ENCODE measurements at regions not wholly inside any gene's neighbourhood (a gene's known extent, or its start where the extent isn't known, plus 50 kb on each side); places are given as distances from the start of the nearest gene placed in this dataset.

- H3K9ac ChIP-seq (ENCODE audit: low read length), result no peak overlapping the region
- TF ChIP-seq FOSL1 (IDR thresholded peaks at IDR 0.05; ENCODE audit: low read depth) (no peak), POLR2A (IDR thresholded peaks at IDR 0.05; ENCODE audit: borderline replicate concordance, extremely low read depth, insufficient read depth, insufficient read length) (no peak), SIN3A (IDR thresholded peaks at IDR 0.05; ENCODE audit: low read depth) (no peak), ZBTB33 (IDR thresholded peaks at IDR 0.05; ENCODE audit: extremely low read depth, insufficient replicate concordance, low read length) (no peak), YY1 (IDR thresholded peaks at IDR 0.05; ENCODE audit: extremely low read depth, insufficient replicate concordance, low read depth, low read length) (no peak), EZH2 (IDR thresholded peaks at IDR 0.05) (no peak), EGR1 (IDR thresholded peaks at IDR 0.05; ENCODE audit: low read depth) (no peak), TCF7L2 (IDR thresholded peaks at IDR 0.05; ENCODE audit: borderline replicate concordance, extremely low read depth, insufficient read depth, insufficient read length) (no peak), EZH2phosphoT487 (IDR thresholded peaks at IDR 0.05; ENCODE audit: borderline replicate concordance) (no peak), RAD21 (IDR thresholded peaks at IDR 0.05; ENCODE audit: low read depth) (no peak), ELF1 (IDR thresholded peaks at IDR 0.05; ENCODE audit: borderline replicate concordance, low read depth) (no peak), CEBPB (IDR thresholded peaks at IDR 0.05; ENCODE audit: low read depth) (no peak), ZFX (IDR thresholded peaks at IDR 0.05) (no peak)
- TF ChIP-seq, protein P1, sequence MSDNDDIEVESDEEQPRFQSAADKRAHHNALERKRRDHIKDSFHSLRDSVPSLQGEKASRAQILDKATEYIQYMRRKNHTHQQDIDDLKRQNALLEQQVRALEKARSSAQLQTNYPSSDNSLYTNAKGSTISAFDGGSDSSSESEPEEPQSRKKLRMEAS (IDR thresholded peaks at IDR 0.05), result no peak
- TF ChIP-seq, protein P2, sequence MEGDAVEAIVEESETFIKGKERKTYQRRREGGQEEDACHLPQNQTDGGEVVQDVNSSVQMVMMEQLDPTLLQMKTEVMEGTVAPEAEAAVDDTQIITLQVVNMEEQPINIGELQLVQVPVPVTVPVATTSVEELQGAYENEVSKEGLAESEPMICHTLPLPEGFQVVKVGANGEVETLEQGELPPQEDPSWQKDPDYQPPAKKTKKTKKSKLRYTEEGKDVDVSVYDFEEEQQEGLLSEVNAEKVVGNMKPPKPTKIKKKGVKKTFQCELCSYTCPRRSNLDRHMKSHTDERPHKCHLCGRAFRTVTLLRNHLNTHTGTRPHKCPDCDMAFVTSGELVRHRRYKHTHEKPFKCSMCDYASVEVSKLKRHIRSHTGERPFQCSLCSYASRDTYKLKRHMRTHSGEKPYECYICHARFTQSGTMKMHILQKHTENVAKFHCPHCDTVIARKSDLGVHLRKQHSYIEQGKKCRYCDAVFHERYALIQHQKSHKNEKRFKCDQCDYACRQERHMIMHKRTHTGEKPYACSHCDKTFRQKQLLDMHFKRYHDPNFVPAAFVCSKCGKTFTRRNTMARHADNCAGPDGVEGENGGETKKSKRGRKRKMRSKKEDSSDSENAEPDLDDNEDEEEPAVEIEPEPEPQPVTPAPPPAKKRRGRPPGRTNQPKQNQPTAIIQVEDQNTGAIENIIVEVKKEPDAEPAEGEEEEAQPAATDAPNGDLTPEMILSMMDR (IDR thresholded peaks at IDR 0.05 in 2 of 3, conservative IDR thresholded peaks at IDR 0.05 in 1 of 3; ENCODE audit: borderline replicate concordance in 1 of 3, insufficient read depth in 1 of 3, low read depth in 2 of 3, low read length in 2 of 3), result no peak
- TF ChIP-seq, protein P3, sequence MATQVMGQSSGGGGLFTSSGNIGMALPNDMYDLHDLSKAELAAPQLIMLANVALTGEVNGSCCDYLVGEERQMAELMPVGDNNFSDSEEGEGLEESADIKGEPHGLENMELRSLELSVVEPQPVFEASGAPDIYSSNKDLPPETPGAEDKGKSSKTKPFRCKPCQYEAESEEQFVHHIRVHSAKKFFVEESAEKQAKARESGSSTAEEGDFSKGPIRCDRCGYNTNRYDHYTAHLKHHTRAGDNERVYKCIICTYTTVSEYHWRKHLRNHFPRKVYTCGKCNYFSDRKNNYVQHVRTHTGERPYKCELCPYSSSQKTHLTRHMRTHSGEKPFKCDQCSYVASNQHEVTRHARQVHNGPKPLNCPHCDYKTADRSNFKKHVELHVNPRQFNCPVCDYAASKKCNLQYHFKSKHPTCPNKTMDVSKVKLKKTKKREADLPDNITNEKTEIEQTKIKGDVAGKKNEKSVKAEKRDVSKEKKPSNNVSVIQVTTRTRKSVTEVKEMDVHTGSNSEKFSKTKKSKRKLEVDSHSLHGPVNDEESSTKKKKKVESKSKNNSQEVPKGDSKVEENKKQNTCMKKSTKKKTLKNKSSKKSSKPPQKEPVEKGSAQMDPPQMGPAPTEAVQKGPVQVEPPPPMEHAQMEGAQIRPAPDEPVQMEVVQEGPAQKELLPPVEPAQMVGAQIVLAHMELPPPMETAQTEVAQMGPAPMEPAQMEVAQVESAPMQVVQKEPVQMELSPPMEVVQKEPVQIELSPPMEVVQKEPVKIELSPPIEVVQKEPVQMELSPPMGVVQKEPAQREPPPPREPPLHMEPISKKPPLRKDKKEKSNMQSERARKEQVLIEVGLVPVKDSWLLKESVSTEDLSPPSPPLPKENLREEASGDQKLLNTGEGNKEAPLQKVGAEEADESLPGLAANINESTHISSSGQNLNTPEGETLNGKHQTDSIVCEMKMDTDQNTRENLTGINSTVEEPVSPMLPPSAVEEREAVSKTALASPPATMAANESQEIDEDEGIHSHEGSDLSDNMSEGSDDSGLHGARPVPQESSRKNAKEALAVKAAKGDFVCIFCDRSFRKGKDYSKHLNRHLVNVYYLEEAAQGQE (IDR thresholded peaks at IDR 0.05; ENCODE audit: low read depth), result no peak
- no peaks in the 10 kb centered on the region for H3K36me3 ChIP-seq (ENCODE audit: control insufficient read depth in 1 of 2, insufficient read depth in 2 of 2, low read length in 2 of 2)
- no peaks in the 10 kb centered on the region for H4K20me1 ChIP-seq (ENCODE audit: insufficient read depth)
- no peaks in the 10 kb centered on the region for H3K4me1 ChIP-seq (ENCODE audit: control insufficient read depth in 1 of 2, insufficient read depth in 2 of 2, low read length in 2 of 2)
- no peak for DNase-seq (ENCODE audit: low read depth, low spot score)
- H3K9me3 ChIP-seq (ENCODE audit: control insufficient read depth in 1 of 2, insufficient read depth in 1 of 2, low read depth in 1 of 2, low read length in 2 of 2), result no peaks in the 10 kb centered on the region
- ATAC-seq, result no peak
- no peak overlapping the region for H3K4me2 ChIP-seq (ENCODE audit: low read length)
- no peak overlapping the region for H3K27ac ChIP-seq (ENCODE audit: low read depth, low read length)
- CTCF ChIA-PET, result no interaction called here
- no peak overlapping the region for H2AFZ ChIP-seq (ENCODE audit: low read depth, low read length, poor library complexity, severe bottlenecking)
- no TSS peak for BruUV-seq (replicated peaks)
- intact Hi-C loops (cut with micrococcal nuclease), result no loop called here
- RAD21 ChIA-PET (ENCODE audit: low non-redundant PET in 1 of 2, low total read pairs in 2 of 2, uncharacterized antibody in 2 of 2, unreplicated experiment in 2 of 2), result no interaction called here
- POLR2A ChIA-PET, result no interaction called here
- no peak overlapping the region for H3K4me3 ChIP-seq (replicated peaks in 1 of 2; ENCODE audit: low read depth in 1 of 2, low read length in 2 of 2)
- H3K27me3 ChIP-seq (ENCODE audit: insufficient read depth, low read length), result no peaks in the 10 kb centered on the region
- no peaks in the 10 kb centered on the region for H3K79me2 ChIP-seq (ENCODE audit: insufficient read depth, low read length)
- no peaks in the 10 kb centered on the region for H3K9me2 ChIP-seq (ENCODE audit: insufficient read depth)
Measured at GRCh38 chr14:38544776-38545175, 288.9 kb upstream of the CLEC14A start.

Measured in HCT116 (cell line).